Esophagus squamous epithelium (tissue), 4 donors: ENCODE measurements at regions not wholly inside any gene's neighbourhood (a gene's known extent, or its start where the extent isn't known, plus 50 kb on each side); places are given as distances from the start of the nearest gene placed in this dataset.

Source experiments
- POLR2A ChIP-seq, 4 donors: fragments of 450-650 bp; IDR thresholded peaks; one replicate each; pipeline ENCODE4 v1.6.1; 2017; ENCODE audit warnings: antibody characterized with exemption in 4 of 4, mild to moderate bottlenecking in 4 of 4, moderate library complexity in 3 of 4
- TF ChIP-seq, protein P1 (sequence below), 6 experiments: fragments of 450-650 bp in 4 of 6; fragments of 200-600 bp in 2 of 6; sonication (generic) in 2 of 6; IDR thresholded peaks; one replicate each; pipeline ENCODE4 v1.5.1; 2016 to 2019; ENCODE audit warnings: antibody characterized with exemption in 6 of 6, mild to moderate bottlenecking in 4 of 6, moderate library complexity in 4 of 6

DNA sequence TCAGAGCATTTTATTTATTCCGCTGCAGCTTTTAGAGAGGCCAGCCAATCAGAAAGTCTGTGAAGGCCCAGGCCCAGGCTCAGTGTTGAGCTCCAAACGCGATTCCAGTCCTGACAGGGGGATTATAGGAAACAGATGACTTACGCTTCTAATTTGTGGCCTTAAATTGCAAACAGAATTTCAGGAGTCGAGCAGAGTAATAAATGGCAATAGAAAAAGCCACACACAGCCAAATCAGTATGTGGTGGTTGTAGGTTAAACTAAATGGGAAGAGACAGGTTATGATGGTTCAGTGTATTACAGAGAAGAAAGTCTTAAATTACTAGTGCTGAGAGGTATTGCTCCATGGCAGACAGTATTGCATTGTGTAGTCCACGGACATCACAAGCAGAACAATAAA lies 131.0 kb upstream of the ZEB2 start:
- TF ChIP-seq, protein P1, sequence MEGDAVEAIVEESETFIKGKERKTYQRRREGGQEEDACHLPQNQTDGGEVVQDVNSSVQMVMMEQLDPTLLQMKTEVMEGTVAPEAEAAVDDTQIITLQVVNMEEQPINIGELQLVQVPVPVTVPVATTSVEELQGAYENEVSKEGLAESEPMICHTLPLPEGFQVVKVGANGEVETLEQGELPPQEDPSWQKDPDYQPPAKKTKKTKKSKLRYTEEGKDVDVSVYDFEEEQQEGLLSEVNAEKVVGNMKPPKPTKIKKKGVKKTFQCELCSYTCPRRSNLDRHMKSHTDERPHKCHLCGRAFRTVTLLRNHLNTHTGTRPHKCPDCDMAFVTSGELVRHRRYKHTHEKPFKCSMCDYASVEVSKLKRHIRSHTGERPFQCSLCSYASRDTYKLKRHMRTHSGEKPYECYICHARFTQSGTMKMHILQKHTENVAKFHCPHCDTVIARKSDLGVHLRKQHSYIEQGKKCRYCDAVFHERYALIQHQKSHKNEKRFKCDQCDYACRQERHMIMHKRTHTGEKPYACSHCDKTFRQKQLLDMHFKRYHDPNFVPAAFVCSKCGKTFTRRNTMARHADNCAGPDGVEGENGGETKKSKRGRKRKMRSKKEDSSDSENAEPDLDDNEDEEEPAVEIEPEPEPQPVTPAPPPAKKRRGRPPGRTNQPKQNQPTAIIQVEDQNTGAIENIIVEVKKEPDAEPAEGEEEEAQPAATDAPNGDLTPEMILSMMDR (IDR thresholded peaks at IDR 0.05): no peak
- TF ChIP-seq POLR2A (IDR thresholded peaks at IDR 0.05): no peak
